ENCODE measurements at regions not wholly inside any gene's neighbourhood (a gene's known extent, or its start where the extent isn't known, plus 50 kb on each side); places are given as distances from the start of the nearest gene placed in this dataset.
A peak's percentile ranks its signal among the peaks of the same experiment; 100 is the strongest.

- DNase-seq (ENCODE audit: low spot score): no peak
- ATAC-seq (ENCODE audit: low read depth): no peak
These were observed 421.6 kb downstream of the METTL15 start for GRCh38 chr11:28529540-28530410.

GRCh38 chr11:28529046-28529445, 420.9 kb downstream of the METTL15 start:
- H3K9me3 ChIP-seq (ENCODE audit: severe bottlenecking): peaks cover 8% of the 10 kb centered on the region
- no peak overlapping the region for H3K4me3 ChIP-seq (ENCODE audit: severe bottlenecking)
- no peaks in the 10 kb centered on the region for H3K27me3 ChIP-seq (ENCODE audit: insufficient read depth, poor library complexity, severe bottlenecking)
- H3K4me1 ChIP-seq (ENCODE audit: insufficient read depth, poor library complexity, severe bottlenecking): no peaks in the 10 kb centered on the region
- ATAC-seq (ENCODE audit: low read depth) (no peak), DNase-seq (ENCODE audit: low spot score) (no peak)
- no peak overlapping the region for H3K27ac ChIP-seq (ENCODE audit: poor library complexity, severe bottlenecking)
- H3K36me3 ChIP-seq (ENCODE audit: low read depth): no peaks in the 10 kb centered on the region
- no peak for TF ChIP-seq CTCF (IDR thresholded peaks at IDR 0.05; ENCODE audit: poor library complexity, severe bottlenecking)

More at GRCh38 chr11:28529540-28530410, 421.6 kb downstream of the METTL15 start:
- no peaks in the 10 kb centered on the region for H3K36me3 ChIP-seq (ENCODE audit: low read depth)
- H3K9me3 ChIP-seq (ENCODE audit: severe bottlenecking): peaks cover 8% of the 10 kb centered on the region
- TF ChIP-seq CTCF (IDR thresholded peaks at IDR 0.05; ENCODE audit: poor library complexity, severe bottlenecking): peak; percentile 61
- H3K4me1 ChIP-seq (ENCODE audit: insufficient read depth, poor library complexity, severe bottlenecking): no peaks in the 10 kb centered on the region
- H3K27ac ChIP-seq (ENCODE audit: poor library complexity, severe bottlenecking): no peak overlapping the region
- H3K4me3 ChIP-seq (ENCODE audit: severe bottlenecking): no peak overlapping the region
- no peaks in the 10 kb centered on the region for H3K27me3 ChIP-seq (ENCODE audit: insufficient read depth, poor library complexity, severe bottlenecking)

GRCh38 chr11:28528217-28528616, 420.0 kb downstream of the METTL15 start:
- DNase-seq (ENCODE audit: low spot score): no peak
- no peak for TF ChIP-seq CTCF (IDR thresholded peaks at IDR 0.05; ENCODE audit: poor library complexity, severe bottlenecking)
- no peak overlapping the region for H3K4me3 ChIP-seq (ENCODE audit: severe bottlenecking)
- H3K27ac ChIP-seq (ENCODE audit: poor library complexity, severe bottlenecking): no peak overlapping the region
- no peaks in the 10 kb centered on the region for H3K27me3 ChIP-seq (ENCODE audit: insufficient read depth, poor library complexity, severe bottlenecking)
- ATAC-seq (ENCODE audit: low read depth): no peak
- H3K9me3 ChIP-seq (ENCODE audit: severe bottlenecking): peaks cover 8% of the 10 kb centered on the region
- H3K4me1 ChIP-seq (ENCODE audit: insufficient read depth, poor library complexity, severe bottlenecking): no peaks in the 10 kb centered on the region
- no peaks in the 10 kb centered on the region for H3K36me3 ChIP-seq (ENCODE audit: low read depth)

- H3K4me3 ChIP-seq (ENCODE audit: severe bottlenecking): no peak overlapping the region
- DNase-seq (ENCODE audit: low spot score) (no peak), ATAC-seq (ENCODE audit: low read depth) (no peak)
- H3K36me3 ChIP-seq (ENCODE audit: low read depth): no peaks in the 10 kb centered on the region
- peaks cover under 1% of the 10 kb centered on the region for H3K4me1 ChIP-seq (ENCODE audit: insufficient read depth, poor library complexity, severe bottlenecking)
- no peak overlapping the region for H3K27ac ChIP-seq (ENCODE audit: poor library complexity, severe bottlenecking)
- no peak for TF ChIP-seq CTCF (IDR thresholded peaks at IDR 0.05; ENCODE audit: poor library complexity, severe bottlenecking)
- peaks cover 8% of the 10 kb centered on the region for H3K9me3 ChIP-seq (ENCODE audit: severe bottlenecking)
- H3K27me3 ChIP-seq (ENCODE audit: insufficient read depth, poor library complexity, severe bottlenecking): no peaks in the 10 kb centered on the region
These were observed 418.2 kb downstream of the METTL15 start for GRCh38 chr11:28526406-28526751.

Data from RWPE2 (cell line).